HepG2 (cell line): ENCODE measurements at regions not wholly inside any gene's neighbourhood (a gene's known extent, or its start where the extent isn't known, plus 50 kb on each side); places are given as distances from the start of the nearest gene placed in this dataset.

Experiments
- CCAR2 ChIP-seq: fragments of 200-400 bp; formaldehyde crosslinking; optimal IDR thresholded peaks from 2 replicates; pipeline ENCODE3; 2018; ENCODE audit warnings: low read depth, mild to moderate bottlenecking, low read length, moderate library complexity
- GMEB1 ChIP-seq: sonication (generic); formaldehyde crosslinking; IDR thresholded peaks from 2 replicates; pipeline ENCODE4 v1.5.1; 2020; ENCODE audit warnings: missing genetic modification reagents, mild to moderate bottlenecking, borderline replicate concordance
- HMG20A ChIP-seq: IDR thresholded peaks from 2 replicates; pipeline ENCODE4 v1.6.1; 2016; ENCODE audit warnings: borderline replicate concordance
- MEF2D ChIP-seq: sonication (generic); formaldehyde crosslinking; IDR thresholded peaks from 2 replicates; pipeline ENCODE4 v1.5.1; 2020; ENCODE audit warnings: mild to moderate bottlenecking, missing genetic modification reagents
- NFE2 ChIP-seq: sonication (generic); formaldehyde crosslinking; IDR thresholded peaks from 2 replicates; pipeline ENCODE4 v1.4.0; 2020; ENCODE audit warnings: missing genetic modification reagents
- POLR2A ChIP-seq, 2 experiments: IDR thresholded peaks; 2 replicates each; pipeline ENCODE4 v1.6.1; 2011; ENCODE audit warnings: low read depth in 2 of 2, low read length in 2 of 2, mild to moderate bottlenecking in 1 of 2, moderate library complexity in 1 of 2; ENCODE audit not compliant: insufficient read depth in 1 of 2
- REPIN1 ChIP-seq: sonication (generic); formaldehyde crosslinking; IDR thresholded peaks from 2 replicates; pipeline ENCODE4 v1.8.0; 2022; ENCODE audit warnings: missing genetic modification reagents, low read depth, mild to moderate bottlenecking, borderline replicate concordance
- SYNCRIP ChIP-seq: fragments of 200-400 bp; formaldehyde crosslinking; IDR thresholded peaks from 2 replicates; pipeline ENCODE4 v1.6.1; 2018; ENCODE audit warnings: mild to moderate bottlenecking, low read depth, low read length; ENCODE audit not compliant: insufficient read depth
- ZBTB49 ChIP-seq: sonication (generic); formaldehyde crosslinking; IDR thresholded peaks from 2 replicates; pipeline ENCODE4 v1.4.0; 2020; ENCODE audit warnings: missing genetic modification reagents, borderline replicate concordance
- ZNF326 ChIP-seq: sonication (generic); formaldehyde crosslinking; IDR thresholded peaks from 2 replicates; pipeline ENCODE4 v1.4.0; 2020; ENCODE audit warnings: missing genetic modification reagents, borderline replicate concordance
- ZNF609 ChIP-seq: sonication (generic); formaldehyde crosslinking; IDR thresholded peaks from 2 replicates; pipeline ENCODE4 v1.4.0; 2020; ENCODE audit warnings: mild to moderate bottlenecking, missing genetic modification reagents, borderline replicate concordance
- ZNF629 ChIP-seq: sonication (generic); formaldehyde crosslinking; conservative IDR thresholded peaks from 2 replicates; pipeline ENCODE4 v1.5.0; 2020; ENCODE audit warnings: missing genetic modification reagents
- TF ChIP-seq, protein P1 (sequence below): sonication (generic); formaldehyde crosslinking; IDR thresholded peaks from 2 replicates; pipeline ENCODE4 v1.8.0; 2022; ENCODE audit warnings: mild to moderate bottlenecking, missing genetic modification reagents; ENCODE audit not compliant: insufficient replicate concordance
- TF ChIP-seq, protein P2 (sequence below): sonication (generic); formaldehyde crosslinking; IDR thresholded peaks from 2 replicates; pipeline ENCODE4 v1.4.0; 2020; ENCODE audit warnings: missing genetic modification reagents
- TF ChIP-seq, protein P3 (sequence below): sonication (generic); formaldehyde crosslinking; IDR thresholded peaks from 2 replicates; pipeline ENCODE4 v1.8.0; 2023; ENCODE audit warnings: mild to moderate bottlenecking, missing genetic modification reagents
- TF ChIP-seq, protein P4 (sequence below): sonication (generic); formaldehyde crosslinking; IDR thresholded peaks from 2 replicates; pipeline ENCODE4 v1.5.0; 2020; ENCODE audit warnings: mild to moderate bottlenecking, low read depth, missing genetic modification reagents, borderline replicate concordance

- TF ChIP-seq GMEB1 (CRISPR knock-in tag), result no peak
- TF ChIP-seq, protein P1, sequence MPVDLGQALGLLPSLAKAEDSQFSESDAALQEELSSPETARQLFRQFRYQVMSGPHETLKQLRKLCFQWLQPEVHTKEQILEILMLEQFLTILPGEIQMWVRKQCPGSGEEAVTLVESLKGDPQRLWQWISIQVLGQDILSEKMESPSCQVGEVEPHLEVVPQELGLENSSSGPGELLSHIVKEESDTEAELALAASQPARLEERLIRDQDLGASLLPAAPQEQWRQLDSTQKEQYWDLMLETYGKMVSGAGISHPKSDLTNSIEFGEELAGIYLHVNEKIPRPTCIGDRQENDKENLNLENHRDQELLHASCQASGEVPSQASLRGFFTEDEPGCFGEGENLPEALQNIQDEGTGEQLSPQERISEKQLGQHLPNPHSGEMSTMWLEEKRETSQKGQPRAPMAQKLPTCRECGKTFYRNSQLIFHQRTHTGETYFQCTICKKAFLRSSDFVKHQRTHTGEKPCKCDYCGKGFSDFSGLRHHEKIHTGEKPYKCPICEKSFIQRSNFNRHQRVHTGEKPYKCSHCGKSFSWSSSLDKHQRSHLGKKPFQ, result no peak
- no peak for TF ChIP-seq ZNF326 (CRISPR knock-in tag)
- TF ChIP-seq HMG20A (CRISPR knock-in tag), result no peak; the same call in 1 of the 2 replicates
- no peak for TF ChIP-seq CCAR2
- TF ChIP-seq, protein P2, sequence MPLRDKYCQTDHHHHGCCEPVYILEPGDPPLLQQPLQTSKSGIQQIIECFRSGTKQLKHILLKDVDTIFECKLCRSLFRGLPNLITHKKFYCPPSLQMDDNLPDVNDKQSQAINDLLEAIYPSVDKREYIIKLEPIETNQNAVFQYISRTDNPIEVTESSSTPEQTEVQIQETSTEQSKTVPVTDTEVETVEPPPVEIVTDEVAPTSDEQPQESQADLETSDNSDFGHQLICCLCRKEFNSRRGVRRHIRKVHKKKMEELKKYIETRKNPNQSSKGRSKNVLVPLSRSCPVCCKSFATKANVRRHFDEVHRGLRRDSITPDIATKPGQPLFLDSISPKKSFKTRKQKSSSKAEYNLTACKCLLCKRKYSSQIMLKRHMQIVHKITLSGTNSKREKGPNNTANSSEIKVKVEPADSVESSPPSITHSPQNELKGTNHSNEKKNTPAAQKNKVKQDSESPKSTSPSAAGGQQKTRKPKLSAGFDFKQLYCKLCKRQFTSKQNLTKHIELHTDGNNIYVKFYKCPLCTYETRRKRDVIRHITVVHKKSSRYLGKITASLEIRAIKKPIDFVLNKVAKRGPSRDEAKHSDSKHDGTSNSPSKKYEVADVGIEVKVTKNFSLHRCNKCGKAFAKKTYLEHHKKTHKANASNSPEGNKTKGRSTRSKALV, result no peak
- TF ChIP-seq ZNF609 (CRISPR knock-in tag), result no peak
- TF ChIP-seq SYNCRIP, result no peak
- TF ChIP-seq NFE2 (CRISPR knock-in tag), result no peak
- peak; percentile 64 for TF ChIP-seq ZNF629 (CRISPR knock-in tag)
- TF ChIP-seq, protein P3, sequence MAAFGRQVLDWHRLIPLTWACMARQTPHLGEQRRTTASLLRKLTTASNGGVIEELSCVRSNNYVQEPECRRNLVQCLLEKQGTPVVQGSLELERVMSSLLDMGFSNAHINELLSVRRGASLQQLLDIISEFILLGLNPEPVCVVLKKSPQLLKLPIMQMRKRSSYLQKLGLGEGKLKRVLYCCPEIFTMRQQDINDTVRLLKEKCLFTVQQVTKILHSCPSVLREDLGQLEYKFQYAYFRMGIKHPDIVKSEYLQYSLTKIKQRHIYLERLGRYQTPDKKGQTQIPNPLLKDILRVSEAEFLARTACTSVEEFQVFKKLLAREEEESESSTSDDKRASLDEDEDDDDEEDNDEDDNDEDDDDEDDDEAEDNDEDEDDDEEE (CRISPR knock-in tag), result no peak
- no peak for TF ChIP-seq POLR2A (IDR thresholded peaks at IDR 0.05; ENCODE audit: insufficient read depth in 1 of 2, low read depth in 2 of 2, low read length in 2 of 2)
- TF ChIP-seq REPIN1 (CRISPR knock-in tag), result no peak
- TF ChIP-seq, protein P4, sequence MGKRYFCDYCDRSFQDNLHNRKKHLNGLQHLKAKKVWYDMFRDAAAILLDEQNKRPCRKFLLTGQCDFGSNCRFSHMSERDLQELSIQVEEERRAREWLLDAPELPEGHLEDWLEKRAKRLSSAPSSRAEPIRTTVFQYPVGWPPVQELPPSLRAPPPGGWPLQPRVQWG, result no peak
- no peak for TF ChIP-seq ZBTB49 (CRISPR knock-in tag)
- TF ChIP-seq MEF2D (CRISPR knock-in tag), result no peak
Measured at GRCh38 chr4:123619895-123620294, 223.3 kb downstream of the SPRY1 start (continued).
